ENCODE measurements at regions not wholly inside any gene's neighbourhood (a gene's known extent, or its start where the extent isn't known, plus 50 kb on each side); places are given as distances from the start of the nearest gene placed in this dataset.

DNA sequence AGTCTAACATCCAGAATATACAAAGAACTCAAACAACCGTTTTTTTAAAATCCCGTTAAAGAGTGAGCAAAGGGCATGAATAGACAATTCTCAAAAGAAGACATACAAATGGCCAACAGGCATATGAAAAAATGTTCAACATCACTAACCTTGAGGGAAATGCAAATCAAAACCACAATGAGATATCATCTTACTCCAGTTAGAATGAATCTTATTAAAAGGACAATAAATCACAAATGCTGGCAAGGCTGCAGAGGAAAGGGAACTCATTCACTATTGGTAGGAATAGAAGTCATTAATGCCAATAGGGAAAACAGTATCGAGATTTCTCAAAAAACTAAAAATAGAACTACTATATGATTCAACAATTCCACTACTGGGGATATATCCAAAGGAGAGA is 520.1 kb downstream of the RMST start:
- Histone ChIP-seq H3K27ac (ENCODE audit: control insufficient read depth, insufficient read depth) (no peak overlapping the region), H3K4me3 (no peak overlapping the region), H3K36me3 (ENCODE audit: control insufficient read depth in 2 of 2, insufficient read depth in 2 of 2, low read length in 1 of 2) (no peaks in the 10 kb centered on the region), H3K9ac (ENCODE audit: control insufficient read depth, insufficient read depth, low read length) (no peak overlapping the region), H2AFZ (ENCODE audit: control insufficient read depth, low read depth, low read length) (no peak overlapping the region), H3K79me2 (ENCODE audit: control insufficient read depth, insufficient read depth, low read length) (no peaks in the 10 kb centered on the region), H3K4me1 (ENCODE audit: control insufficient read depth, insufficient read depth, low read length) (no peaks in the 10 kb centered on the region), H4K20me1 (ENCODE audit: control insufficient read depth, insufficient read depth) (no peaks in the 10 kb centered on the region), H3K9me3 (replicated peaks; ENCODE audit: control insufficient read depth, insufficient read depth, low read length) (no peaks in the 10 kb centered on the region), H3K27me3 (replicated peaks in 1 of 2; ENCODE audit: control insufficient read depth in 2 of 2, insufficient read depth in 2 of 2, low read length in 1 of 2) (no peaks in the 10 kb centered on the region), H3K4me2 (ENCODE audit: control insufficient read depth, insufficient read depth) (no peak overlapping the region)
- intact Hi-C loops (cut with micrococcal nuclease; ENCODE audit: unreplicated experiment) (no loop called here), in situ Hi-C loops (cut with MboI) (no loop called here)
- ChIA-PET CTCF (interaction anchor here (0.8 kb wide), 1 partner anchor 22 kb away, joined by 3 read pairs; no protein-coding TSS in a partner anchor), RAD21 (ENCODE audit: unreplicated experiment) (no interaction called here), POLR2A (no interaction called here), SMC1A (ENCODE audit: uncharacterized antibody, unreplicated experiment) (no interaction called here)
- 46% methylated on average over 3 of the region's 3 CpGs for WGBS (ENCODE audit: insufficient coverage, insufficient replicate concordance, low lambda C conversion rate, missing lambda C conversion rate)
- TF ChIP-seq, protein P1, sequence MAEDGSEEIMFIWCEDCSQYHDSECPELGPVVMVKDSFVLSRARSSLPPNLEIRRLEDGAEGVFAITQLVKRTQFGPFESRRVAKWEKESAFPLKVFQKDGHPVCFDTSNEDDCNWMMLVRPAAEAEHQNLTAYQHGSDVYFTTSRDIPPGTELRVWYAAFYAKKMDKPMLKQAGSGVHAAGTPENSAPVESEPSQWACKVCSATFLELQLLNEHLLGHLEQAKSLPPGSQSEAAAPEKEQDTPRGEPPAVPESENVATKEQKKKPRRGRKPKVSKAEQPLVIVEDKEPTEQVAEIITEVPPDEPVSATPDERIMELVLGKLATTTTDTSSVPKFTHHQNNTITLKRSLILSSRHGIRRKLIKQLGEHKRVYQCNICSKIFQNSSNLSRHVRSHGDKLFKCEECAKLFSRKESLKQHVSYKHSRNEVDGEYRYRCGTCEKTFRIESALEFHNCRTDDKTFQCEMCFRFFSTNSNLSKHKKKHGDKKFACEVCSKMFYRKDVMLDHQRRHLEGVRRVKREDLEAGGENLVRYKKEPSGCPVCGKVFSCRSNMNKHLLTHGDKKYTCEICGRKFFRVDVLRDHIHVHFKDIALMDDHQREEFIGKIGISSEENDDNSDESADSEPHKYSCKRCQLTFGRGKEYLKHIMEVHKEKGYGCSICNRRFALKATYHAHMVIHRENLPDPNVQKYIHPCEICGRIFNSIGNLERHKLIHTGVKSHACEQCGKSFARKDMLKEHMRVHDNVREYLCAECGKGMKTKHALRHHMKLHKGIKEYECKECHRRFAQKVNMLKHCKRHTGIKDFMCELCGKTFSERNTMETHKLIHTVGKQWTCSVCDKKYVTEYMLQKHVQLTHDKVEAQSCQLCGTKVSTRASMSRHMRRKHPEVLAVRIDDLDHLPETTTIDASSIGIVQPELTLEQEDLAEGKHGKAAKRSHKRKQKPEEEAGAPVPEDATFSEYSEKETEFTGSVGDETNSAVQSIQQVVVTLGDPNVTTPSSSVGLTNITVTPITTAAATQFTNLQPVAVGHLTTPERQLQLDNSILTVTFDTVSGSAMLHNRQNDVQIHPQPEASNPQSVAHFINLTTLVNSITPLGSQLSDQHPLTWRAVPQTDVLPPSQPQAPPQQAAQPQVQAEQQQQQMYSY (CRISPR knock-in tag; IDR thresholded peaks at IDR 0.05), result no peak
- TF ChIP-seq ZNF217 (IDR thresholded peaks at IDR 0.05) (no peak), GATAD2B (conservative IDR thresholded peaks at IDR 0.05; ENCODE audit: low read depth) (no peak), SREBF2 (IDR thresholded peaks at IDR 0.05; ENCODE audit: low read length) (no peak), EGR1 (IDR thresholded peaks at IDR 0.05; ENCODE audit: borderline replicate concordance in 1 of 2, low read depth in 2 of 2, low read length in 2 of 2) (no peak), BHLHE40 (IDR thresholded peaks at IDR 0.05; ENCODE audit: borderline replicate concordance in 1 of 2, low read depth in 2 of 2, low read length in 1 of 2) (no peak), CHD1 (IDR thresholded peaks at IDR 0.05; ENCODE audit: low read depth, low read length) (no peak), YY1 (IDR thresholded peaks at IDR 0.05; ENCODE audit: low read depth, low read length) (no peak), MTA2 (IDR thresholded peaks at IDR 0.05; ENCODE audit: low read depth) (no peak), NFYB (IDR thresholded peaks at IDR 0.05; ENCODE audit: insufficient read depth, low read depth, low read length) (no peak), SUPT20H (IDR thresholded peaks at IDR 0.05; ENCODE audit: borderline replicate concordance, control insufficient read depth, low read depth, low read length) (no peak), HDAC6 (IDR thresholded peaks at IDR 0.05; ENCODE audit: unreplicated experiment) (no peak), ZNF384 (IDR thresholded peaks at IDR 0.05; ENCODE audit: borderline replicate concordance, low read depth, low read length) (no peak)
- TF ChIP-seq, protein P2, sequence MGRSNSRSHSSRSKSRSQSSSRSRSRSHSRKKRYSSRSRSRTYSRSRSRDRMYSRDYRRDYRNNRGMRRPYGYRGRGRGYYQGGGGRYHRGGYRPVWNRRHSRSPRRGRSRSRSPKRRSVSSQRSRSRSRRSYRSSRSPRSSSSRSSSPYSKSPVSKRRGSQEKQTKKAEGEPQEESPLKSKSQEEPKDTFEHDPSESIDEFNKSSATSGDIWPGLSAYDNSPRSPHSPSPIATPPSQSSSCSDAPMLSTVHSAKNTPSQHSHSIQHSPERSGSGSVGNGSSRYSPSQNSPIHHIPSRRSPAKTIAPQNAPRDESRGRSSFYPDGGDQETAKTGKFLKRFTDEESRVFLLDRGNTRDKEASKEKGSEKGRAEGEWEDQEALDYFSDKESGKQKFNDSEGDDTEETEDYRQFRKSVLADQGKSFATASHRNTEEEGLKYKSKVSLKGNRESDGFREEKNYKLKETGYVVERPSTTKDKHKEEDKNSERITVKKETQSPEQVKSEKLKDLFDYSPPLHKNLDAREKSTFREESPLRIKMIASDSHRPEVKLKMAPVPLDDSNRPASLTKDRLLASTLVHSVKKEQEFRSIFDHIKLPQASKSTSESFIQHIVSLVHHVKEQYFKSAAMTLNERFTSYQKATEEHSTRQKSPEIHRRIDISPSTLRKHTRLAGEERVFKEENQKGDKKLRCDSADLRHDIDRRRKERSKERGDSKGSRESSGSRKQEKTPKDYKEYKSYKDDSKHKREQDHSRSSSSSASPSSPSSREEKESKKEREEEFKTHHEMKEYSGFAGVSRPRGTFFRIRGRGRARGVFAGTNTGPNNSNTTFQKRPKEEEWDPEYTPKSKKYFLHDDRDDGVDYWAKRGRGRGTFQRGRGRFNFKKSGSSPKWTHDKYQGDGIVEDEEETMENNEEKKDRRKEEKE (IDR thresholded peaks at IDR 0.05), result no peak
- TF ChIP-seq, protein P3, sequence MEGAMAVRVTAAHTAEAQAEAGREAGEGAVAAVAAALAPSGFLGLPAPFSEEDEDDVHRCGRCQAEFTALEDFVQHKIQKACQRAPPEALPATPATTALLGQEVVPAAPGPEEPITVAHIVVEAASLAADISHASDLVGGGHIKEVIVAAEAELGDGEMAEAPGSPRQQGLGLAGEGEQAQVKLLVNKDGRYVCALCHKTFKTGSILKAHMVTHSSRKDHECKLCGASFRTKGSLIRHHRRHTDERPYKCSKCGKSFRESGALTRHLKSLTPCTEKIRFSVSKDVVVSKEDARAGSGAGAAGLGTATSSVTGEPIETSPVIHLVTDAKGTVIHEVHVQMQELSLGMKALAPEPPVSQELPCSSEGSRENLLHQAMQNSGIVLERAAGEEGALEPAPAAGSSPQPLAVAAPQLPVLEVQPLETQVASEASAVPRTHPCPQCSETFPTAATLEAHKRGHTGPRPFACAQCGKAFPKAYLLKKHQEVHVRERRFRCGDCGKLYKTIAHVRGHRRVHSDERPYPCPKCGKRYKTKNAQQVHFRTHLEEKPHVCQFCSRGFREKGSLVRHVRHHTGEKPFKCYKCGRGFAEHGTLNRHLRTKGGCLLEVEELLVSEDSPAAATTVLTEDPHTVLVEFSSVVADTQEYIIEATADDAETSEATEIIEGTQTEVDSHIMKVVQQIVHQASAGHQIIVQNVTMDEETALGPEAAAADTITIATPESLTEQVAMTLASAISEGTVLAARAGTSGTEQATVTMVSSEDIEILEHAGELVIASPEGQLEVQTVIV (IDR thresholded peaks at IDR 0.05; ENCODE audit: borderline replicate concordance, partially characterized antibody), result no peak
- BruUV-seq (replicated peaks), result no TSS peak
- no peak for DNase-seq (ENCODE audit: low read depth, low spot score)
- ATAC-seq, result no peak
- FAIRE-seq, result no peak
